Superior temporal gyrus (tissue), 1 donor: ENCODE measurements at regions not wholly inside any gene's neighbourhood (a gene's known extent, or its start where the extent isn't known, plus 50 kb on each side); places are given as distances from the start of the nearest gene placed in this dataset.

Source experiments
- DNase-seq: peaks from one replicate; pipeline ENCODE4 v3.0.0-alpha.2; 2016; ENCODE audit errors: extremely low spot score

- no peak for DNase-seq
Observed at GRCh38 chrX:45879512-45879911, 665.7 kb downstream of the ZNF674 start.

GRCh38 chrX:45876206-45876605 lies 669.0 kb downstream of the ZNF674 start:
- no peak for DNase-seq

GRCh38 chrX:45873781-45874180 lies 671.4 kb downstream of the ZNF674 start:
- no peak for DNase-seq

- DNase-seq = no peak
Observed at GRCh38 chrX:45872480-45872879, 671.8 kb upstream of the DIPK2B start.

- no peak for DNase-seq
Observed at GRCh38 chrX:45868425-45868824, 667.7 kb upstream of the DIPK2B start.

GRCh38 chrX:45862801-45863200 lies 662.1 kb upstream of the DIPK2B start:
- DNase-seq = no peak

GRCh38 chrX:45860450-45860849 lies 659.8 kb upstream of the DIPK2B start:
- no peak for DNase-seq

GRCh38 chrX:45859407-45859806 lies 658.7 kb upstream of the DIPK2B start:
- no peak for DNase-seq

- DNase-seq = no peak
Observed at GRCh38 chrX:45852884-45853283, 652.2 kb upstream of the DIPK2B start.

GRCh38 chrX:45851434-45851991 lies 650.8 kb upstream of the DIPK2B start:
- no peak for DNase-seq

GRCh38 chrX:45850775-45851433 lies 650.2 kb upstream of the DIPK2B start:
- no peak for DNase-seq

- DNase-seq = no peak
Observed at GRCh38 chrX:45850197-45850774, 649.6 kb upstream of the DIPK2B start.

- DNase-seq = no peak
Observed at GRCh38 chrX:45849261-45849862, 648.7 kb upstream of the DIPK2B start.

- DNase-seq = no peak
Observed at GRCh38 chrX:45847961-45848360, 647.3 kb upstream of the DIPK2B start.

- DNase-seq = no peak
Observed at GRCh38 chrX:45846328-45846727, 645.7 kb upstream of the DIPK2B start.

GRCh38 chrX:45845142-45845541 lies 644.5 kb upstream of the DIPK2B start:
- DNase-seq = no peak

- DNase-seq = no peak
Observed at GRCh38 chrX:45843518-45843917, 642.8 kb upstream of the DIPK2B start.

GRCh38 chrX:45842926-45843315 lies 642.2 kb upstream of the DIPK2B start:
- no peak for DNase-seq

GRCh38 chrX:45842207-45842925 lies 641.7 kb upstream of the DIPK2B start:
- no peak for DNase-seq

GRCh38 chrX:45840411-45840950 lies 639.8 kb upstream of the DIPK2B start:
- no peak for DNase-seq

- DNase-seq = no peak
Observed at GRCh38 chrX:45830343-45830742, 629.7 kb upstream of the DIPK2B start.

- no peak for DNase-seq
Observed at GRCh38 chrX:45824471-45824870, 623.8 kb upstream of the DIPK2B start.
